ENCODE measurements at regions not wholly inside any gene's neighbourhood (a gene's known extent, or its start where the extent isn't known, plus 50 kb on each side); places are given as distances from the start of the nearest gene placed in this dataset.

DNA sequence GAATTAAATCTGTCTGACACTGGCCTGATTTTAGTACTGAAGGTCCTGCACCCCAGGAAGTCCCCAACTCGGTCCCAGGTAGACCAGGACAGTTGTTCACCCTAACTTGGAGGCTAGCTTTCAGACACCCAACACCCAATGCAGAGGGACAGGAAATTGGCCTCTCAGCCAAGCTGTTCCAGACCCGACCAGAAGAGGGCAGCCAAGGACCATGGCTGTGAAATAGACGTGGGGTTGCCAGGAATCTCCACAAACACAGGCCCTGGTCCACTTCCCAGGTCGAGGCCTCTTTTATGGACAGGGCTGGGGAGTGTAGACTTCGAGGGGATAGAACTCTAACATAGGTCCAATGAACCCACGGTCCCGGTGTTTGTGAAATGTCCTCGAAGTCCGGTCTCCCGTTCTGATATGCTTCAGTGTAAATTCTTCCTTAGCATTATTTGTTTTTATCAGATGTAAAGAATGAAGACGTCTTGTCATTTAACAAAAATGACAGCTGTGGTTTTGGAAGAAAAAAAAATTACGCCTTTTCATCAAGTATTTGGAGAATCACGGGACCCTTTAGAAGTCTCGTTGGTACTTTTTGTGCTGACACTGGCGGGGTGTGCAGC lies 260.3 kb upstream of the ADAMTS16 start:
- 0 to 100% (median 52%) methylated on average over 1 to 10 of the region's 15 CpGs; no CpG with 5 or more reads in 3 of the 10 experiments for WGBS, 10 experiments
- peak; percentile 63 to 94 (median 84) for ATAC-seq (replicated peaks in 6 of 8)
- H3K27ac ChIP-seq: no peak overlapping the region
- peaks cover 0 to 10% of the 10 kb centered on the region in 2 donors for H3K4me1 ChIP-seq (replicated peaks in 1 of 2)
- no peak overlapping the region for H3K4me3 ChIP-seq
- in situ Hi-C loops (cut with MboI; ENCODE audit: low pct_unique_long_range_greater_than_20kb in 2 of 9, low sequenced_read_pairs in 9 of 9, unreplicated experiment in 9 of 9): loop anchor here (10.0 to 25.0 kb wide), 5 partner anchors 255 to 545 kb away; partner anchors contain the start of genes ICE1 (in 7 of the 9) and ADAMTS16 (in 4 of the 9)

DNA sequence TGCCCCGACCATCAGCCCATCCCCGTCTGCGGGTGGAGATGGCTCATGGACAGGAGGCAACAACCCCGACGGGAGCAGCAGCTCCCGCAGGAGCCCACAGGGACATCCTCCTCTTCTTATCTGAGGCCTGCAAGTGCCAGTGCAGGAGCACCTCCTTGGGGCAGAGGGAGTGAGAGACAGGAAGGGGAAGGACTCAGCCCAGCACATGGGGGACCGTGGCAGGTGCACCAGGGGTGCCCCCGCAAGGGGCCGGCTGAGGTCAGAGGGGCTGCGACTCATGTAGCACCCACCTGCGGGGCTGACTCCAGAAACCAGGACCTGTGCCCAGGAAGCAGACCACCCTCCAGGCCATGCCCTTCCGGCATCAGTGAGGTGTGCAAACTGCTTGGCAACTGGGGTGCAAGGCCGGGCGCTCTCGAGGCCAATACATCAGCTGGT lies 259.8 kb upstream of the ADAMTS16 start:
- WGBS, 10 experiments: 55 to 100% (median 88%) methylated on average over 1 to 7 of the region's 15 CpGs; no CpG with 5 or more reads in 4 of the 10 experiments
- H3K27ac ChIP-seq: no peak overlapping the region
- H3K4me1 ChIP-seq (replicated peaks in 1 of 2): peaks cover 0 to 10% of the 10 kb centered on the region in 2 donors
- H3K4me3 ChIP-seq: no peak overlapping the region
- in situ Hi-C loops (cut with MboI; ENCODE audit: low pct_unique_long_range_greater_than_20kb in 2 of 9, low sequenced_read_pairs in 9 of 9, unreplicated experiment in 9 of 9): loop anchor here (10.0 to 25.0 kb wide), 5 partner anchors 254 to 544 kb away; partner anchors contain the start of genes ICE1 (in 6 of the 9) and ADAMTS16 (in 4 of the 9)
- ATAC-seq (replicated peaks in 6 of 8): peak in 1 of 8 experiments; percentile 24

DNA sequence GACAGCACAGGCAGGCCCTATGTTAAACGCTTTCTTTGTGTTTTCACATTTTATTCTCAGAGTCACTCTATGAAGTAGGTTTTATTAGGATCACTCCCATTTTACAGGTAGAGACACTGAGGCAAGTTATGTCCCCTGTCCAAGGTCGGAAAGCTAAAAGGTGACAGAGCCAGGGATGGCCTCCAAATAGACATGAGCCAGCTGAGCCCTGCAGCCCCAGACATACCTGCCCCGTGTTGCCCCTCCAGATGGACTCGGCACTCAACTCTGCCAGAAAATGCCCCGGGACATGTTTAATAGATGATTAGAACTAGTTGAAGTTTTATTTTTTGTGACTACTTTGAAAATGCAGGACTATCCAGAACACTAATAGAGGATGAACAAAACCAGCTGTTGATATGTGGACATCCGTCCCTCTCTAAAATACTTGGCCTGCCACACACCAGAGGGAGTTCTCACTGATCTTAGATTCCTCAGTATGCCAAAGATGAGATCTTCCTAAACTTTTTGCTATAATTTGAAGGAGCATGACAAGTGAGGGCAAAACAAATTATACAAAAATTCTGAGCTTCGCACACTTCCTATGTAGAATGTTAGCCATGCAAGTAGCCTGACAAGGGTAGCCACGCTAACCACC lies 258.6 kb upstream of the ADAMTS16 start:
- ATAC-seq (replicated peaks in 6 of 8): no peak
- Histone ChIP-seq H3K27ac (no peak overlapping the region), H3K4me3 (no peak overlapping the region), H3K4me1 (replicated peaks in 1 of 2) (peaks cover 0 to 10% of the 10 kb centered on the region in 2 donors)
- 40 to 100% (median 93%) methylated on average over 1 to 7 of the region's 8 CpGs; no CpG with 5 or more reads in 2 of the 10 experiments for WGBS, 10 experiments
- in situ Hi-C loops (cut with MboI; ENCODE audit: low pct_unique_long_range_greater_than_20kb in 2 of 9, low sequenced_read_pairs in 9 of 9, unreplicated experiment in 9 of 9): loop anchor here (10.0 to 25.0 kb wide), 5 partner anchors 253 to 543 kb away; partner anchors contain the start of genes ICE1 (in 6 of the 9) and ADAMTS16 (in 4 of the 9)

DNA sequence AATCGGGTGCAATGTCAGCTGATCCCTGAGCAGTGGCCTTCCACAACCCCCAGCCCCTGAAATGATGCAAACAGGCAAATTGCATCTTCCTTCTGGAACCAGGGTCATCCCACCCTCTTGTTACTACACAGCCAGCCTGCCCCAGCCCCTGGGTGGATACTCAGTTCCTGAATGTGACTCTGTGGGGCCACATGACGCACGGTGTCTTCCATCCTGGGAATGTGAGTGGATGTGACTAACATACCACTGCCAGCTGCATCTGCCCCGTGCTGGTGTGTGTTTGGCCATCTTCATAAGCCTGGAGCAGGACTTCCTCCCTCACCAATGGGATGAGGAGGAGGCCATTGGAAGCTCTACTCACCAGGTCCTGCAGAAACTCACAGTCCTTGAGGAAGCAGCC lies 257.9 kb upstream of the ADAMTS16 start:
- Histone ChIP-seq H3K4me1 (replicated peaks in 1 of 2) (peaks cover 0 to 10% of the 10 kb centered on the region in 2 donors), H3K4me3 (no peak overlapping the region), H3K27ac (no peak overlapping the region)
- 0 to 100% (median 87%) methylated on average over 1 to 4 of the region's 4 CpGs; no CpG with 5 or more reads in 2 of the 10 experiments for WGBS, 10 experiments
- ATAC-seq (replicated peaks in 6 of 8): peak in 1 of 8 experiments; percentile 30
- in situ Hi-C loops (cut with MboI; ENCODE audit: low pct_unique_long_range_greater_than_20kb in 2 of 9, low sequenced_read_pairs in 9 of 9, unreplicated experiment in 9 of 9): loop anchor here (10.0 to 25.0 kb wide), 5 partner anchors 253 to 543 kb away; partner anchors contain the start of genes ICE1 (in 6 of the 9) and ADAMTS16 (in 4 of the 9)

DNA sequence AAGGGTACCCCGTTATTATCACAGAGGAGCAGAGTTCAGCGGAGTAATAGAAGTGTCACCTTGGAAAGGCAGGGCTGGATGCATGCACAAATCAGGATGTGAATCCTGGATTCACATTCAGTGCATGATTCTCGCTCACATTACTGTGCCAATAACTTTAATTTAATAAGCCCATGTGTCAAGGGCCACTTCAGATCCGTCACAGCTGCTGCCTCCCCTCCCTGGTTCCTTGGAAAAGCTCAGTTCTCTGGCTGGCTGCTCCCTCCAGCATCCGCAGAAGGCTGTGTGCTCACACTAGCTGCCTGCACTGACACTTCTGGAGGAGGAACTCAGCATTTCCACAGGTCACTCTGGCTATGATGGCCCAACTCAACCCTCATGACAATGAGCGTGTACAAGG lies 256.8 kb upstream of the ADAMTS16 start:
- Histone ChIP-seq H3K4me1 (replicated peaks in 1 of 2) (peaks cover 0 to 10% of the 10 kb centered on the region in 2 donors), H3K4me3 (no peak overlapping the region), H3K27ac (no peak overlapping the region)
- 20 to 100% (median 83%) methylated on average over 1 to 6 of the region's 6 CpGs; no CpG with 5 or more reads in 1 of the 10 experiments for WGBS, 10 experiments
- peak in 3 of 8 experiments; percentile 36 to 60 (median 39) for ATAC-seq (replicated peaks in 6 of 8)
- in situ Hi-C loops (cut with MboI; ENCODE audit: low pct_unique_long_range_greater_than_20kb in 2 of 9, low sequenced_read_pairs in 9 of 9, unreplicated experiment in 9 of 9): loop anchor here (10.0 to 25.0 kb wide), 5 partner anchors 251 to 541 kb away; partner anchors contain the start of genes ICE1 (in 6 of the 9) and ADAMTS16 (in 4 of the 9)

DNA sequence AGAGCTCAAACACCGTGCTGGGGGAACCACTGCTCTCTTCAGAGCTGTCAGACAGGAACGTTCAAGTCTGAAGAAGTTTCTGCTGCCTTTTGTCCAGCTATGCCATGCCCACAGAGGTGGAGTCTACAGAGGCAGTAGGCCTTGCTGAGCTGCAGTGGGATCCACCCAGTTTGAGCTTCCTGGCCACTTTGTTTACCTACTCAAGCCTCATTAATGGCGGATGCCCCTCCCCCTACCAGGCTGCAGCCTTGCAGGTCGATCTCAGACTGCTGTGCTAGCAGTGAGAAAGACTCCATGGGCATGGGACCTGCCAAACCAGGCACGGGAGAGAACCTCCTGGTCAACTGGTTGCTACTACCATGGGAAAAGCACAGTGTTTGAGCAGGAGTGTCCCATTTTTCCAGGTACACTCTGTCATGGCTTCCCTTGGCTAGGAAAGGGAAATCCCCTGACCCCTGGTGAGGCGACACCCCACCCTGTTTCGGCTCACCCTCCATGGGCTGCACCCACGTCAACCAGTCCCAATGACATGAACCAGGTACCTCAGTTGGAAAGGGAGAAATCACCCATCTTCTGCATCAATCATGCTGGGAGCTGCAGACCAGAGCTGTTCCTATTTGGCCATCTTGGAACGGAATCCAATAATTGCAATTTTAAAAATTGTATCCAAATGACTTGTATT lies 246.9 kb upstream of the ADAMTS16 start:
- WGBS, 10 experiments: 23 to 92% (median 67%) methylated on average over 1 to 3 of the region's 9 CpGs; no CpG with 5 or more reads in 3 of the 10 experiments
- Histone ChIP-seq H3K4me3 (no peak overlapping the region), H3K4me1 (replicated peaks in 1 of 2) (peaks cover 0 to 4% of the 10 kb centered on the region in 2 donors), H3K27ac (no peak overlapping the region)
- in situ Hi-C loops (cut with MboI; ENCODE audit: low pct_unique_long_range_greater_than_20kb in 2 of 9, low sequenced_read_pairs in 9 of 9, unreplicated experiment in 9 of 9): loop anchor here in 7 of 9 experiments (25.0 kb wide), 2 partner anchors 244 to 519 kb away; partner anchors contain the start of genes ICE1 (in 5 of the 7) and ADAMTS16 (in 4 of the 7)
- ATAC-seq (replicated peaks in 6 of 8): no peak

DNA sequence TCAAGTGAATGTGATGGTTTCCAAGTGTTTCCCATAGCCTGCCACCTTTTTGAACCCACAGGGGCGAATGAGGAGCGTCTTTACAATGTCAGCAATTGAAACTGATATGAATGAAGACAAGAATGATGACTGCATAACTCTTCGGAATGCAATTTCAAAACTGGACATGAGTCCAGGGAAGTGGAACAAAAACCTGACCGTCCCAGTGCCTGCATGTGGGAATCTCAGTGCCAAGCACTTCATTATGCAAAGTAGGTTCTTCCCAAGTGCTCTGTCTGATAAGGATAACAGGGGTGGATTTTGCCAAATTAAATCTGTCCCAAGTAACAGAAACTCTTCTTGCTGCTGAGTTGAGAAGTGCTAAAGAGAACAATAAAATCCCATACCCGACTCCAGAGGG lies 243.8 kb upstream of the ADAMTS16 start:
- Histone ChIP-seq H3K27ac (no peak overlapping the region), H3K4me3 (no peak overlapping the region), H3K4me1 (replicated peaks in 1 of 2) (no peaks in the 10 kb centered on the region)
- WGBS, 10 experiments: 20 to 94% (median 72%) methylated on average over 1 to 5 of the region's 5 CpGs
- in situ Hi-C loops (cut with MboI; ENCODE audit: low pct_unique_long_range_greater_than_20kb in 2 of 9, low sequenced_read_pairs in 9 of 9, unreplicated experiment in 9 of 9): loop anchor here in 7 of 9 experiments (25.0 kb wide), 2 partner anchors 241 to 516 kb away; partner anchors contain the start of genes ICE1 (in 5 of the 7) and ADAMTS16 (in 4 of the 7)
- ATAC-seq (replicated peaks in 6 of 8): no peak

DNA sequence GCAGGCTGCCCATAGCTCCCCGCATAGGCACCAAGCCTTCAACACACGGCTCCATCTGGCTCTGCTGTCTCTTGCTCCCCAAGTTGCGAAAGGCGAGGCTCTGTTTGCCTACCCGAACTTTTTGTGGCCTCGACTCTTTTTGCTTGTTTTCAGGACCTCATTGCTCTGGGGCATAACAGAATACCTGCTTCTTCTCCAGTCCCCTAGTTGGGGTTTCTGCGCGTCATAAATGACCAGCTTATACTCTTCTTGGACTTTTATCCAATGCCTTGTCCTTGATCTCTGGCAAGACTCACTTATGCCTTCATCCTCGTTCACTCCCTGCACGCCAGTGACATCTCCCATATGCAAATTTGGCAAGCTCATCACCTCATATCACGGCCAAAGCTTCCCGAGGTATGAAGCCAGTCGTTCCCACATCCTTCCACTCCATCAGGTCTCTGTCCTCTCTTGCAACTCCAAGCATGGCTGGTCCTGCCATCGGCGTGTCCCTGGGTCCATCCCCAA lies 238.8 kb upstream of the ADAMTS16 start:
- H3K4me3 ChIP-seq: no peak overlapping the region
- 17 to 100% (median 84%) methylated on average over 1 to 15 of the region's 15 CpGs; no CpG with 5 or more reads in 2 of the 10 experiments for WGBS, 10 experiments
- no peak overlapping the region for H3K27ac ChIP-seq
- ATAC-seq (replicated peaks in 6 of 8): no peak
- in situ Hi-C loops (cut with MboI; ENCODE audit: low pct_unique_long_range_greater_than_20kb in 2 of 9, low sequenced_read_pairs in 9 of 9, unreplicated experiment in 9 of 9): no loop called here
- H3K4me1 ChIP-seq (replicated peaks in 1 of 2): peaks cover 0 to 2% of the 10 kb centered on the region in 2 donors

DNA sequence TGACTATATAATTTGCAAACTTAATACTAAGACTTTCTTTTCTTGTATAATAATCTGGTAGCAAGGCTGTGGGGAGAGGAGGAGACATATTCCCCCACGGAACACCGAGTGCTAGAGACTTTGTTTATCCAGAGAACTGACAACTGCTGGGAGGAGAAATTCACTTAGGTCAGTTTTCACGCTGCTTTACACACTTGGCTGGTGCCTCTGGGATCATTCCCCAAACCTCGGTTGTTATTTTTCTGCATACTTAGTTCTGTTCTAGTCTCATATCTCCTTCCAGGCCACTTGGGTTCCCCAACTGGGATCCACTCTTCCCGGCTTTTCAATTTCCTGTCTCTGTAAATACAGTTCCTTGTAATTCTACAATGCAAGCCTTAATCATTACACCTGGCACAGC lies 238.2 kb upstream of the ADAMTS16 start:
- peaks cover 0 to 8% of the 10 kb centered on the region in 2 donors for H3K4me1 ChIP-seq (replicated peaks in 1 of 2)
- no peak overlapping the region for H3K4me3 ChIP-seq
- no peak overlapping the region for H3K27ac ChIP-seq
- 0 to 91% (median 73%) methylated on average over 1 to 5 of the region's 5 CpGs for WGBS, 10 experiments
- ATAC-seq (replicated peaks in 6 of 8): no peak
- in situ Hi-C loops (cut with MboI; ENCODE audit: low pct_unique_long_range_greater_than_20kb in 2 of 9, low sequenced_read_pairs in 9 of 9, unreplicated experiment in 9 of 9): no loop called here

DNA sequence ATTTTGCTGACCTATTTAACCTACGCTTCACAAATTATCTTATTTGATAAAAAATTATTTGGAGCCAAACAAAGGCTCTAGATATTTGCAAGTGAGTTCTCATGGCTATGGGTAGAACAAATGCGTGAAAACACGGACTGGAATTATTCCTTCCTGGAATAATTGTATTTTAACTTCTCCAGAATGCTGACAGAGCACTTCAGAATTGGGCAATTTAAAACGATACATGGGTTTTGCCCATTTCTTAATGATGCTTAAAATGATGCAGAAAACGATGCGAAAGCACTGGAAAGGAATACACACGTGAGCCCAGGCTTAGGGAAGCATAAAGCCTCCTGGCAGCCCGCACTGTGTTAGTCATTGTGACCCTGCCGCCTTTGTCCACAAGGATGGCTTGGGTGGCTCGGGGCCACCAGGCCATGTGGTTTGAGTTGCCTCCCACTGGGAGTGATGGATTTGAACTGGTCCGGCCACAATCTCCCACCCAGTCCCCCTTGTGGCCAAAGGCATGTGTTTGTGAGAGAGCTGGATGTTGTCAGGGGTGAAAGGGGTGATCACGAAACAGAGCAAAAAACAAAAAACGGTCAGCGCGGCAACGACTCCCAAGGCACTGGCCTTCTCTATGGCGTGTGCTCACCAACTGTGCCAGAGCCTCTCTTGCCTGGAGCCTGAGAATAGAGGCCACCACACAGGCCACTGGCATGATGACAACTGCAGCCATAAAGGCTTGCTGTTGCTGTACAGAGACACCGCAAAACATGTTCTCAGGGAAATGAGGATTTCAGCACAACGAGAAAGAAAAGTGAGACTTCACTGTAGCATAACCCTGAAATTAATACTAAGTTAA lies 234.2 kb upstream of the ADAMTS16 start:
- WGBS, 10 experiments: 35 to 96% (median 87%) methylated on average over 4 to 18 of the region's 19 CpGs
- H3K4me1 ChIP-seq (replicated peaks in 1 of 2): peaks cover 0 to 12% of the 10 kb centered on the region in 2 donors
- H3K4me3 ChIP-seq: no peak overlapping the region
- H3K27ac ChIP-seq: no peak overlapping the region
- peak in 3 of 8 experiments; percentile 56 to 70 (median 60) for ATAC-seq (replicated peaks in 6 of 8)
- in situ Hi-C loops (cut with MboI; ENCODE audit: low pct_unique_long_range_greater_than_20kb in 2 of 9, low sequenced_read_pairs in 9 of 9, unreplicated experiment in 9 of 9): no loop called here

DNA sequence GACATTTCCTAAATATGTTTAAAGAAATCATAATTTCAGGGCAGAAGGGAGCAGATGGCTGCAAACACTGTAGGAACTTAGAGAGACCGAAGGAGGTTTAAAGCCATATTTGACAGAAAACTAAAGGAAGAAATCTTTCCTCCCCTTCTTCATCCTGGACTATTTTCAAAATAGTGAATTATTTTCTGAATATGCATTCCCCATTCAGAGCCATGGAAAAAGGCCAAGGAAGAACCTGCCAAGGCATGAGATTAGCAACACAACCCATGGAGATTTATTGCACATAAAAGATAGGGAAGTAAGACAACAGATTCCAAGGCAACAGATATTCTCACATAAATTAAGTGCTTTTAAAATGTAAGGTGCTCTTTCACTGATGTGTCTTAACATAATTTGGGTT lies 233.3 kb upstream of the ADAMTS16 start:
- Histone ChIP-seq H3K4me3 (no peak overlapping the region), H3K4me1 (replicated peaks in 1 of 2) (peaks cover 0 to 12% of the 10 kb centered on the region in 2 donors), H3K27ac (no peak overlapping the region)
- in situ Hi-C loops (cut with MboI; ENCODE audit: low pct_unique_long_range_greater_than_20kb in 2 of 9, low sequenced_read_pairs in 9 of 9, unreplicated experiment in 9 of 9): no loop called here
- peak in 3 of 8 experiments; percentile 12 to 26 (median 20) for ATAC-seq (replicated peaks in 6 of 8)
- 0 to 100% (median 66%) methylated on average over 1 of the region's 1 CpG; no CpG with 5 or more reads in 2 of the 10 experiments for WGBS, 10 experiments

Measured in motor neuron (in vitro differentiated cells).